Transverse colon (tissue), 4 donors: ENCODE measurements at regions not wholly inside any gene's neighbourhood (a gene's known extent, or its start where the extent isn't known, plus 50 kb on each side); places are given as distances from the start of the nearest gene placed in this dataset.

ENCODE experiments used
- DNase-seq: peaks from one replicate; pipeline ENCODE4 v3.0.0-alpha.2; 2019
- H3K27ac ChIP-seq, 4 donors: fragments of 200-600 bp; sonication (generic); 2 replicates each; pipeline ENCODE4 v1.5.1; 2016 to 2018; ENCODE audit warnings: inconsistent platforms in 4 of 4
- H3K27me3 ChIP-seq: fragments of 200-600 bp; sonication (generic); 2 replicates; pipeline ENCODE4 v1.5.1; 2017; ENCODE audit warnings: inconsistent platforms
- H3K36me3 ChIP-seq, 4 donors: fragments of 200-600 bp; sonication (generic); 2 replicates each; pipeline ENCODE4 v1.5.1; 2017 to 2019; ENCODE audit warnings: inconsistent platforms in 4 of 4
- H3K4me1 ChIP-seq, 4 donors: fragments of 200-600 bp; sonication (generic); 2 replicates each; pipeline ENCODE4 v1.5.1; 2017 to 2020; ENCODE audit warnings: inconsistent platforms in 4 of 4
- H3K4me3 ChIP-seq, 4 donors: fragments of 200-600 bp; sonication (generic); 1 replicate in 1 of 4; 2 replicates in 3 of 4; pipeline versions ENCODE4 v1.5.1 to v1.6.1; 2017 to 2019; ENCODE audit warnings: inconsistent platforms in 4 of 4
- H3K9me3 ChIP-seq, 2 donors: fragments of 200-600 bp; sonication (generic); 2 replicates each; pipeline ENCODE4 v1.5.1; 2017 to 2019; ENCODE audit warnings: inconsistent platforms in 2 of 2
- CTCF ChIP-seq, 5 experiments: fragments of 200-600 bp in 3 of 5; fragments of 450-650 bp in 2 of 5; sonication (generic) in 3 of 5; IDR thresholded peaks; 1 replicate in 2 of 5; 2 replicates in 3 of 5; pipeline ENCODE4 v1.5.1; 2016 to 2017; ENCODE audit warnings: antibody characterized with exemption in 5 of 5, inconsistent platforms in 3 of 5, mild to moderate bottlenecking in 2 of 5, moderate library complexity in 1 of 5
- EP300 ChIP-seq: sonication (generic); formaldehyde crosslinking; IDR thresholded peaks from one replicate; pipeline ENCODE4 v1.6.1; 2017; ENCODE audit warnings: antibody characterized with exemption, low read depth
- POLR2A ChIP-seq: fragments of 450-650 bp; IDR thresholded peaks from one replicate; pipeline ENCODE4 v1.6.1; 2016; ENCODE audit warnings: antibody characterized with exemption, mild to moderate bottlenecking, moderate library complexity
- POLR2AphosphoS5 ChIP-seq, 3 donors: sonication (generic); formaldehyde crosslinking; IDR thresholded peaks; one replicate each; pipeline ENCODE4 v1.6.1; 2016; ENCODE audit warnings: antibody characterized with exemption in 3 of 3
- WGBS, 2 donors: methylation state at CpG; one replicate each; pipeline ENCODE4 v1.1.5; 2018; ENCODE audit warnings: low coverage in 1 of 2; 5-methylcytosine and 5-hydroxymethylcytosine counted together
- in situ Hi-C, 4 donors: fragments of 200-750 bp; cut with MboI; loops; one replicate each; pipeline versions ENCODE4 v1.15.0 to v1.15.1; 2017; ENCODE audit warnings: low sequenced_read_pairs in 3 of 4, low pct_ligation_motif_present in 1 of 4, low pct_unique_long_range_greater_than_20kb in 1 of 4
- intact Hi-C: fragments of 100-400 bp; cut with DNase I; formaldehyde crosslinking; loops from one replicate; pipeline ENCODE4 v1.15.1; 2023; ENCODE audit warnings: low total_unique reads

- H3K27ac ChIP-seq, result no peak overlapping the region
- TF ChIP-seq POLR2AphosphoS5 (IDR thresholded peaks at IDR 0.05), result no peak
- no peak for TF ChIP-seq POLR2A
- no peak for TF ChIP-seq EP300
- TF ChIP-seq CTCF (IDR thresholded peaks at IDR 0.05), result no peak
- no peaks in the 10 kb centered on the region for H3K4me1 ChIP-seq
- no peaks in the 10 kb centered on the region for H3K9me3 ChIP-seq
- in situ Hi-C loops, result no loop called here
- WGBS, 2 donors, result 74 to 77% methylated on average over 4 of the region's 4 CpGs
- no peaks in the 10 kb centered on the region for H3K27me3 ChIP-seq
- H3K36me3 ChIP-seq, result no peaks in the 10 kb centered on the region
- intact Hi-C loops, result no loop called here
- no peak overlapping the region for H3K4me3 ChIP-seq
- no peak for DNase-seq
Observed at GRCh38 chr4:35175487-35175886, 1068.8 kb downstream of the ARAP2 start.

- 52 to 61% methylated on average over 2 of the region's 2 CpGs for WGBS, 2 donors
- no peak for DNase-seq
- Histone ChIP-seq H3K36me3 (no peaks in the 10 kb centered on the region), H3K4me1 (no peaks in the 10 kb centered on the region), H3K27me3 (no peaks in the 10 kb centered on the region), H3K27ac (no peak overlapping the region), H3K9me3 (no peaks in the 10 kb centered on the region), H3K4me3 (no peak overlapping the region)
- intact Hi-C loops, result no loop called here
- in situ Hi-C loops, result no loop called here
- no peak for TF ChIP-seq POLR2AphosphoS5 (IDR thresholded peaks at IDR 0.05)
- no peak for TF ChIP-seq POLR2A
- TF ChIP-seq CTCF (IDR thresholded peaks at IDR 0.05), result no peak
- TF ChIP-seq EP300, result no peak
Observed at GRCh38 chr4:35175894-35176293, 1068.4 kb downstream of the ARAP2 start.

- no peaks in the 10 kb centered on the region for H3K36me3 ChIP-seq
- in situ Hi-C loops (no loop called here), intact Hi-C loops (no loop called here)
- H3K4me3 ChIP-seq, result no peak overlapping the region
- DNase-seq, result no peak
- no peak overlapping the region for H3K27ac ChIP-seq
- no peaks in the 10 kb centered on the region for H3K9me3 ChIP-seq
- no peaks in the 10 kb centered on the region for H3K4me1 ChIP-seq
- TF ChIP-seq CTCF (IDR thresholded peaks at IDR 0.05), result no peak
- no peak for TF ChIP-seq POLR2A
- TF ChIP-seq EP300, result no peak
- no peak for TF ChIP-seq POLR2AphosphoS5 (IDR thresholded peaks at IDR 0.05)
- H3K27me3 ChIP-seq, result no peaks in the 10 kb centered on the region
Observed at GRCh38 chr4:35182451-35182850, 1061.9 kb downstream of the ARAP2 start.

GRCh38 chr4:35189988-35190613 lies 1054.2 kb downstream of the ARAP2 start:
- Histone ChIP-seq H3K9me3 (no peaks in the 10 kb centered on the region), H3K27ac (no peak overlapping the region), H3K4me1 (no peaks in the 10 kb centered on the region), H3K4me3 (no peak overlapping the region), H3K36me3 (no peaks in the 10 kb centered on the region), H3K27me3 (no peaks in the 10 kb centered on the region)
- no peak for DNase-seq
- in situ Hi-C loops, result no loop called here
- WGBS, 2 donors, result 34 to 39% methylated on average over 2 to 3 of the region's 3 CpGs
- intact Hi-C loops, result no loop called here
- TF ChIP-seq POLR2A (no peak), POLR2AphosphoS5 (IDR thresholded peaks at IDR 0.05) (no peak), CTCF (IDR thresholded peaks at IDR 0.05) (no peak), EP300 (no peak)
